GM21390 (cell line): ENCODE measurements at regions not wholly inside any gene's neighbourhood (a gene's known extent, or its start where the extent isn't known, plus 50 kb on each side); places are given as distances from the start of the nearest gene placed in this dataset.
"Not testable (repeated sequence)": the region's sequence is repeated elsewhere in the genome, so short reads cannot be mapped to it uniquely, and the experiment has no call there.

Experiments used
- ATAC-seq: cut with Tn5 transposase; IDR thresholded peaks from one replicate; pipeline ENCODE4 v1.9.1; 2021; ENCODE audit not compliant: unreplicated experiment

DNA sequence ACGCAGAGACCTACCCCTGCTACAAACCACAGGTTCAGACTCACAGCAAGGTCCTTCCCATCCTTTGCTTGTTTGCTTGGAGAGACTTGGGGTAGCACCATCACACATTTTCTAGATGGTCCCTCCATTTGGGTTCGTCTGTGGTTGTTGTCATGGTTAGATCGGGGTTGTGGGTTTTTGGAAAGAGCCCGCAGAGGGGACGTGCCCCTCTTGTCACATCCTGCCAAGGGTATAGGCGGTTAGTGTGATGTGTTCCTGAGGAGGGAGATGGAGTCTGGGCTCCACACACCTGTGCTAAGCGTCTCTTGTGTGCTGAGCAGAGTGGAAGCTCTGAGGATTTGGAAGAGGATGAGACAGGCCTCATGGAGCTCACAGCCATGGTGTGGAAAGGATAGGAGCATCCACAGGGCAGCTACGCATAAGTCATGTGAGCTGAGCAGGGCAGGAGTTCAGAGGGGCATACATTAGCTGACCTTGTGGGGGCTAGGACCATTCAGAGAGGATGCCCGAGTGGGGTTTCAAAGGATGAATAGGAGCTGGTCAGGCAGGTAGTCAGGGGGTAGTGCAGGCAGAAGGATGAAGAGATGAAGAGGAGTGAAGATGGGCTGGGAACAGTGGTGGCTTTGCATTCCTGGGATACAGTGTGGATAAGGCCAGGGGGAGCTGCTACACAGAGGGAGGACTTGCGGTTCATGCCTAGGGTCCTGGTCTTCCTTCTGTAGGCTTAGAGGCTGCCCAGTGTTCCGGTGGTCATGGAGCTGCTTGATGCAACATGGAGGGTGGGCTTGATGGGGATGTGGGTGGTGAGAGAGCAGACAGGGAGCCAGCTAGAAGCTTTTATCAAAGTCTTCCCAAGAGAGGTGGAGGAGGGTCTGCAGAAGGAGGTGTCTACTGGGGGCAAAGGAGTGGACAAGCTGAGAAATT lies 62.9 kb downstream of the ACKR3 start:
- no peak for ATAC-seq

DNA sequence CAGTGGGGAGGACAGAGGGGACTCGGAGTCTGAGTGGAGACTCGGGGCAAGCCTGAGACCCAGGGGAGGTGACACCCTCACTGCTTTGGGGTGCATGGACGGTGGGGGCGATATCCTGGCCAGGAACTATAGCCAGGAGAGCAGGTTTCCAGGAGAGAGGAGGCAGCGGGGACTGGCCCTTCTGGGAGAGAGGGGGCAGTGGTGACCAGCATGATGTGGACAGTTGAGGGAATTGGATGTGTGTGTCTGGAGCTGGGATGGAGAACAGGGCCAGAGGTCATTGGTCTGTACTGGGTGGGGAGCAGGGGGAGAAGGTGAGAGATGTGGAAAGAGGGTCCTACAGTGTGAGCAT lies 63.6 kb downstream of the ACKR3 start:
- ATAC-seq: no peak

DNA sequence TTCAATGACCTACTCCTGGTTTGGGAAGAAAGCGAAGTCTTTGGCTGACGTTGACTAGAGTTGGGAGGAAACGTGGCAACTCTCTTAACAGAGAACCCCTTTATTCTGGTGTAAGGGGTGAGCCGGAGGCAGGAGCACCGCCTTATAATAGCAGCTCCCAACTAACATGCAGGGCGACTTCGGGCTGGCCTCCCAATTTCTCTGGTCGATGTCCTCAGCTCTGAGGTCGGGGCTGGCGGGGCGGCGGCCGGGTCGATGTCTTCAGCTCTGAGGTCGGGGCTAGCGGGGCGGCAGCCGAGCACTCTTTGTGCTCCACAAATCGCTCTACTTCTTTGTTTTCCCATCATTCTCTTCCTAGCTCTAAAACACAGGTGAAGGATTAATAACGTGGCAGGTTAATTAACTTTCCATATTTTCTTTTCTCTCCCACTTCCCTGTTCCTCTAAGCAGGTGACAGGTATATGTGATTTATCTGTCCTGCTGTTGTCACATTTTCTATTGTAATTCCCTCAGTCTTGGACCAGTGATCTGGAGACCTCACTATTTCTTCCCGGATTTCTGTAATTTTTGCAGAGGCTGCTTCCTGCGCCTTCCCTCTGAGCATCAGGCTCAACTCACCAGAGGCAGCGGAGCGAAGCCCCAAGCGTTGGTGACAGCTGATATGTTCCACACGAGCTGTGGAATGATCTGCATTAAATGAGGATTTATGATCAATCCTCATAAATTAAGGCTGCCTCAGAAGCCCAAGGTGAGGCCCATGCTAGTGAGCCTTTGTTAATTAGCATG lies 64.3 kb downstream of the ACKR3 start:
- no peak for ATAC-seq

DNA sequence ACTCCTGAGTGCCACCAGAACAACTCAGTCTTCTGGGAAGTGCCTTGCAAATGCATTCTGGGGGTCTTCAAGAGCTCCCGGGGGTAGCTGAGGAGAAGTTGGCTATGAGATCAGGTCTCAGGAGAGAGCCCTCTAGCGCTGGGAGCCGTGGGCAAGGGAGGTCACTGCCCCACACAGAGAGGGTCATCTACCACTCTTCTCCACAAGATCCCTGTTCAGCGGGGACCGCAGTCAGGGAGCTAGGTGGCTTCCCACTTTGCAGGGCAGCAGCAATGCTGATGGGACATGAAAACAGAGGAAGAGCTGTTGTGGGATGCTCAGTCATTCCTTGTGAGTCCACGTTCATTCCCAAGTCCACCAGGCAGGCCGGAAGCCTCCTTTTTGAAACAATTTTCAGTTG lies 66.6 kb downstream of the ACKR3 start:
- no peak for ATAC-seq

DNA sequence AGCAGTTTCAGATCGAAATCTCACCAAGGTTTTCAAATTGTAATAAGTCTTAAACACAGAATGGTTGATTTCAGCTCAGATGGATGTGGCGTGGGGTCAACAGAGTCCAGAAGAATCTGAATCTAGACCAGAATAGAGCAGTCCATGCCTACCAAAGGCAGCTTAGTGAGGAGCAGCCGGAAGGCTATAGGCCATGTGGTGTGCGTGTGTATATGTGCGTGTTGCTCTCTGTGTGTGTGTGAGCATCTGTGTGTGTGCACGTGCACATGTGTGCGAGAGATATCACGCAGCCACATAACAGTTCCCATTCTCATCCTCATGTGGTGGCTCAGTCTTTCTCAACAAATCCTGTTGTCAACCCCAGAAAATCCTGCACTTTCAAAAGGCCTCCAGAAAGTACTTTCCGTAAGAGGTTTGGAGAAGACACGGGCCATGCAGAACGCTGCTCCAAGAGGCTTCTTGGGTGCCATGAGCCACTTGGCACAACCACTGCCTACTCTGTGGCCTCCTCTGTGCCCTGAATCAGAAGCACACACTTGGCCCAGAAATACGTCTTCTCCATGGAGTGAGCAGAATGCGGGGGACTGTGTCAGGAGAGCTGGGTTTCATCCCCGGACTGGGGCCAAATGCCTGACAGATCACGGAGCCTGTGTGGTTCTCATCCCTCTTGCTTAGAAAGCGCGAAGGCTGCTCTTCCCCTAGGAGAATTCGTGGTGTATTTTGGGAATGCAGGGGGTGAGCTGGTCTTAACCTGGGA lies 67.3 kb downstream of the ACKR3 start:
- no peak for ATAC-seq

DNA sequence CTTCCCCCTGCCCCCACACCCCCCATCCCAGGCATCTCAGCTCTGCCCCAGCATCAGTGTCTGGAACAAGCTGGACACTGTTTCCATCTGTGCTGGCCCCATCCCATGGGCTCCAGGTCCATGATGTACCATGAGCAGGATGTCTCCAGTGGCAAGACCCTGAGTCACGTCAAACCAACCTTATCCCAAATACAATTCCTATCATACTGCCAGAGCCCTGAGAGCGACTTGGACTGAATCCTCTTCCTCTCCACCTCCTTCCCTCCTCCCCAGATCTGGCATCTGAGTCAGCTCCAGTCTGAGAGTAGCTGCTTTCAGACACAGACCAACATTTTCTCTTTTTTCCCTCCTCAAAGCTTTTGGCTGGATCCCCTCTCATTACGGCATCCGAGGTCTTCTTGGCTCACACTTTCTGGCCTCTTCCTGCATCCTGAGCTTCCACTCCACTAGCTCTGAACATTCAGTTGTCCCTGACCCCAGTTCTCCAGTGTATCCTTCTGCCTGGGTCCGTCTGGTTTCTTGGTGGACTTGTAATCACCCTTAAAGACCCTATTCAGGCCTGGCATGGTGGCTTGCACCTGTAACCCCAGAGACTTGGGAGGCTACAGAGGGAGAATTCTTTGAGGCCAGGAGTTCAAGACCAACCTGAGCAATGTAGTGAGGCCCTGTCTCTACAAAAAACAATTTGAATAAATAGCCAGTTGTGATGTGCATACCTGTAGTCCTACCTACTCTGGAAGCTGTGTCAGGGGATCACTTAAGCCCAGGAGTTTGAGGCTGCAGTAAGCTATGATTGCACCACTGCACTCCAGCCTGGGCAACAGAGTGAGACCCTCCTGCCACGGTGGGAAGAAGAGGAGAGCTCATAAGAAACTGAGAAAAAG lies 68.3 kb downstream of the ACKR3 start:
- ATAC-seq: no peak

DNA sequence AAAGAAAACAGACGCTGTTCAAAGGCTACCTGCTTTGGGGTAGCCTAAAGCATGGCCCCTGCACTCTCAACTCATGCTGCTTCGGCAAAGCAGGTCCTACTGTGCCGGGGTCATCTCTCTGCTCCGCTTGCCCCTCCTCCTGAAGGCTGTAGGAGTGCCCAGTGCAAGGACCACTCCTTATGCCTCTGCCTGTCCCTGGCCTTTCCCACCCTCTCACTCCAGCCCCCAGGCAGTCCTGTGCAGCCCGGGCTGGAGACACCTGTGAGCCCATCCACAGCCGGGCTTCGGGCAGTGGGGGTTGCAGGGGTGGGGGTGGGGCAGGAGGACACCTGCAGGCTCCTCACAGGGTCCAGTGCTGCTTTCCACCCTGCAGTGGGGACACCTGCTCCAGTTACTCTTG lies 69.1 kb downstream of the ACKR3 start:
- no peak for ATAC-seq

DNA sequence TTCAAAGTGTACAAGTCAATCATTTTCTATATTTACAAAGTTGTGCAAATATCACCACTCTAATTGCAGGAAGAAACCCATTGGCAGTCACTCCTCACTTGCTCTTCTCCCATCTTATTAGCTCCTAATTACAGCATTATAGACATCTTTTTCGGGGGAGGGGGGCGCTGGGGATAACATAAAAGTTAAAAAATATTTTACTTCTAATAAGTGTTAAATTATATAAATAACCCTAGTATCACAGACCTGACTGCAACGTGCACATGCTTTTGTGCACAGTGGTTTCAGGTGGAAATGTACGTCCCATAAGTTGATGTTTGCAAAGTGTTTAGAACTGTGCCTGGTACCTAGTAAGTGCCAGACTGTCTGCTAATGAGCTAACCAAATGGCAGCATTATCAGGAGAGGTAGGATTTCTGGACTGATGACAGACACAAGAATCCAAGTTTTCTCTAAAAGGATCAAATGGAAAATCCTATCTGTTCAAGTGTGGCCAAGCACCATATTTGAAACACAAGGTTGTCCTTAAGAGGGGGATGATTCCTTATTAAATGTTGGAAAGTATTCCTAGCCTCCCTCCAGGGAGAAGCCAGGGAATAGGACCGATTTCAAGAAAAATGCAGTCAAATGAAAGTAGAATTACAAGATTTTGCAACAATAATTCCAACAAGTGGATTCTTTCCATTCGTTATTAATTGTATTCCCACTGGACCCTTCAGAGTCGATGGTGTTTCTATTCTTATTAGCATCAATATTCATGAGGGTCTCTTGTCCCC lies 70.0 kb downstream of the ACKR3 start:
- ATAC-seq: no peak

DNA sequence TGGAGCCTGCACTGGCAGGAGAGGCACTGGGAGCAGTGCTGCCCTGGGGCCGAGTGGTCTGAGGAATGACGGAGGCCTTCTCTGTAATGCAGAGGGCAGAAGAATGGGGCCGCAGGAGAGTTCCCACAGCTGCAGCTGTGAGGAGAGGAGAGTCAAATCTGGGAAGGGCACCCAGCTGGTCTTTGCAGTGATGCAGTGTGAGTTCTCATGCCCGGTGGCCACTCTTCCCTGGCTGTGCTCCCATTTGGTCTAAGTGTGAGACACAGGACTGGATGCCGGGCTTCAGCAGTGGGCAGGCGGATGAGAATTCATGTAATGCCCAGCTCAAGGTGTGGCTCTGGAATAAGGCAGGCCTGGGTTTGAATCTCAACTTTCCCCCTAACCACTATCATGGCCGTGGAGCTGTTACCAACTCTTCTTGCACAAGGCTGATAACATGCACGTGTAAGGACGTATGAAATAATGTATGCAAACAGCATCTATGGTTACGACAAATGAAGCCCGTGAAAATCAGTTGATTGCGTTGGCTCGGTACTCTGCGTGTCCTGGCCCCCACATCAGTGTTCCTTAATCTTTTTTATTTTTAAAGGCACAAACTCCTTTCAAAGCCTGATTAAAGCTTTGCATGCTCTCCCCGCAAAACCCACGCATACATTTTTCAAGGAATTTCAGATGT lies 71.6 kb downstream of the ACKR3 start:
- no peak for ATAC-seq

DNA sequence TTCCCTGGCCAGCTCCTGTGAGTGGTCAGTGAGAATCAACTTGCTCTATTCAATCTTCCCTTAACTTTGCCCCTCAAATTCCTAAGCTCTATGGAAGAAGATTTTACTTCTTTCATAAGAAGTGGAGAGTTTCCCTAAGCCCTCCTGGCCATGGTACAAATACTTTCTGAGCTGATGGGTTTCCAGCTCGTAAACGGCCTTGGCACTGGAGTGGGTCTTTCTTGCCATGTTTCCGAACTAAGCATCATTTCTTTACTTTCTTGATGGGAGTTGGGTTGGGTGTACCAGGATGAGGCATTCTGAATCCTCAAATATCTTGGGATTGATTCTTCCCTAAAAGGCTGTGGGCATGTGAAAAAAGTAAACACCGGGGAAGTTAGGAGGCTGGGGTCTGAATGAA lies 72.5 kb downstream of the ACKR3 start:
- no peak for ATAC-seq

DNA sequence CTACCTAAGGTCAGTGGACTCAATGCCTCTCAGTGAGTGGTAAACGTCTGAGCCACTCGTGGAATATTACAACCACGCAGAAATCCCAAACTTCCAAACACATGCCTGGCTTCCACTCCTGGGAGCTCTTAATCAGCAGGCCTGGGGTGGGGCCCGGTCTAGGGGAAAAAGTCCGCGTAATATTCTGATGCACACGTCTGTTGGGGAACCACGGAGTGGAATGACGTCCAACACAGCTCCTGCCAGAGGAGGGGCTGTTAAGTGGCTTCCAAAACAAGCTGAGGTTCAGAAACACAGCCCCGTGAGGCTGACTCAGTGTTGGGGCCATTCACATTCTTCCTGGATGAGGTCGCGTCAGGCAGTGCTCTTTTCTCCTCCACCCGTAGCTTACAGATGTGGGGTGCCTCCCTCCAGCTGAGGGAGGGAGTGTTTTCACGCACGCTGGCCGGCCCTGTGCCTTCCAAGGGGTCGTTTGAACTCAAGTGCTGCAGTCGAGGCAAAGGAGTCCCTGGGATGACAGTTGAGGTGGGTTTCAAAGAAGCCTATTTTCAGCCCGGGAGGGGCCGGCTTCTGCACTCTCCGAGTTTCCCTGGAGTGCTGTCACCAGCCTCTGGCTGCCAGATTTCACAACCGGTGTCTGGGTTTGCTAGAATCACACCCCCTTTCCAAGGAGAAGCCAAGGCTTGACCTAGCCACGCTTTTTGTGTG lies 73.1 kb downstream of the ACKR3 start:
- no peak for ATAC-seq

DNA sequence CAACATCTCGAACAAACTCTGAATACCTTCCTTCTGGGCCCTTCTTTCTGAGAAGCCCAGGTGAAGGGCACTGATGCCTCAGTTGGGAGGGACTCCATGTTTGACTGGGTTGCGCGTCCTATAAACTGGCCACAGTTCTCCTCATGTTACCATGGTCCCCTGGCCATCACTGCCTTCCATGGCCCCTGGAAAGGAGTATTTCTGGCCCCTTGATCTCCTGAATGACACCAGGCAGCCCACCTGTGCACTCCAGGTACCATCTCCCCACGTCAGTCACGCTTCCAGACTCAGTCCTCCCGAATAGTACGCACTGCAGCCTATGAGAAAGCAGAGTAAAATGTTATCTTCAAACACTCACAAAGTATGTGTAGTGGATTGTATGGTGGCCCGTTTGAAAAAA lies 73.9 kb downstream of the ACKR3 start:
- no peak for ATAC-seq

DNA sequence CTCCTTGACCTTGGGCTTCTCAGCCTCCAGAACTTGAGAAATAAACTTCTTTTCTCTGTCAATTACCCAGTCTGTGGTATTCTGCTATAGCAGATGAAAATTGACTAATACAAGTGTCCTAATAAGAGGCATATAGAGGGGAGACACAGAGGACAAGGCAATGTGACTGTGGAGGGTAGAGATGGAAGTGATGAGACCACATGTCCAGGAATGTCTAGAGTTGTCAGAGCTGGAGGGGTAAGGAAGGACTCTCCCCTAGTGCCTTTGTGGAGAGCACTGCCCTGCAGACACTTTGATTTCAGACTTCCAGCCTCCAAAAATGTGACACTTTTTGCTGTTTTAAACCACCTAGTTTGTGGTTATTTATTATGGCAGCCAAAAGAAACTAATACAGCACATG lies 74.4 kb downstream of the ACKR3 start:
- ATAC-seq: no peak

DNA sequence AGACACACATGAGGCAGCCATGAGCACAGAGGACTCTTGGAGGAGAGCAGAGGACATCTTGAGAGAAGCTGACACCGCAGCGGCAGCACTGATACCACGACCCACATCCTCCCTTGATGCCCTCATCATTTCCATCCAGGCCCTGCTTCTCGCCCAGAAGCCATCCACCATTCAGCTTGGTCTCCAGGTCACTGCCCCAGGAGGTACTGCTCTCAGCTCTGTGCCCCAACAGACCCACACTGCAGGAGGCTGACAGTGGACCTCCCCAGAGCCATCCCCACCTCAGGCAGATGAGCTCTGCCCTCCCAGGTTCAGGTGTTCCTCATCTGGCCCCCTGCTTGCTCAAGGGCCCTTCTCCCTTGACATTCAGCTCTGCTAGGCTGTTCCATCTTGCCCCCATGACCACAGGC lies 74.9 kb downstream of the ACKR3 start:
- no peak for ATAC-seq

DNA sequence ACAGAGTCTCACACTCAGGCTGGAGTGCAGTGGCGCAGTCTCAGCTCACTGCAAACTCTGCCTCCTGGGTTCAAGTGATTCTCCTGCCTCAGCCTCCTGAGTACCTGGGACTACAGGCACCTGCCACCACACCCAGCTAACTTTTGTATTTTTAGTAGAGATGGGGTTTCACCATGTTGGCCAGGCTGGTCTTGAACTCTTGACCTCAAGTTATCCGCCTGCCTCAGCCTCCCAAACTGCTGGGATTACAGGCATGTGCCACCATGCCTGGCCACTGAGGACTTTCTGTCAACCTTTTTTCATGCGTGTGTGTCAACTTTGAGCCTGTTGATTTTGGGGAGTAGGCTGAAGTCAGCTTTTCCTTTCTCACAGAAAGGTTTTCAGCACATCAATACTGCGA lies 75.5 kb downstream of the ACKR3 start:
- ATAC-seq: not testable (repeated sequence)

DNA sequence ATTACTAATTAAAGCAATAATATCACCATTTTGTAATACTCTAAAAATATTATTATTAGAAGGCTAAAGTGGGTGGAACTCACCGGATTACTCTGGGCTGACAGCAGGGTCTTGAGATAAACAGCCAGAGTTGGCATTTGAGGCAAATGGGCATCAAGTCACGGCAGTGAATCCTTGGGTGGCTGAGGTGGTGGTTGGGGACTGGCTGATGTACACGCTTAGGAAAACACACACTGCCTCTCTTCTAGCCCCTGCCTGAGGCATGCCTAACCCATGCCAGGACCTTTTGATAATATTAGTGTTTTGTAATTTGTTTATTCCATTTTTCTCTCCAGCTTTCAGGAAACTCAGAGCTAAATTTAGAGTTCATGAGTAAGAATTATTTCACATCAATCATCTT lies 76.8 kb downstream of the ACKR3 start:
- ATAC-seq: no peak

DNA sequence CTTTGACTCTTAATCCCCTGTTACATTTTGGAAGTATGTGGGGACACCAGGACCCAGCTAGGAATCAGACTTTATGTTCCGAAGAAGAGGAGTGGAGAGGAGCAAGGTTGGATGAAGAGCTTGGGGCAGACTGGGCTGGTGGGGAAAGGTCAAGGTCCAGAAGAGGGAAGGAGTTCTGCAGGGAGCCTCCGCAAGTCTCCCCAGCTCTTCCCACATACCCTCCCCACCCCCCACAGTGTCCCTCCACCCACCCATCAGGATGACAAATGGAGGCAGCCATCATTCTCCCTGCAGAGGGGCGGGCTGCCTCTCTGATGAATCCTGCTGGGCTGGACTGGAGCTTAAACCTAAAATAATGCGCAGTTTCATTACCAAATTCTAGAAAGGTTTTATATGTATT lies 77.2 kb downstream of the ACKR3 start:
- no peak for ATAC-seq

DNA sequence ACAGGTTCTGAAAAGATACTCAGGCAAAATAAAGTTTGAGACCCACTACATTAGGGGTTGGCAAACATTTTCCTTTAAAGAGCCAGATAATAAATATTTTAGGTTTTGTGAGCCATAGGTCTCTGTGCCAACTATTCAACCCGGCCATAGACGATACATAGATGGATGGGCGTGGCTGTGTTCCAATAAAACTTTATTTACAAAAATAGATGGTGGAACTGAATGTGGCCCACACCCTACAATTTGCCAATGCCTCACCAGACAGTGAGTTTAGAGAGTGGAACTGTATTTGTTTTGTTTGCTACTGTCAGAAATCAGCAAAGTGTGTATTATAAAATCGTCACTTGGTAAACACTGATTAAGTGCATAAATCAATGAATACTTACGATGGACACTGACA lies 78.0 kb downstream of the ACKR3 start:
- no peak for ATAC-seq

DNA sequence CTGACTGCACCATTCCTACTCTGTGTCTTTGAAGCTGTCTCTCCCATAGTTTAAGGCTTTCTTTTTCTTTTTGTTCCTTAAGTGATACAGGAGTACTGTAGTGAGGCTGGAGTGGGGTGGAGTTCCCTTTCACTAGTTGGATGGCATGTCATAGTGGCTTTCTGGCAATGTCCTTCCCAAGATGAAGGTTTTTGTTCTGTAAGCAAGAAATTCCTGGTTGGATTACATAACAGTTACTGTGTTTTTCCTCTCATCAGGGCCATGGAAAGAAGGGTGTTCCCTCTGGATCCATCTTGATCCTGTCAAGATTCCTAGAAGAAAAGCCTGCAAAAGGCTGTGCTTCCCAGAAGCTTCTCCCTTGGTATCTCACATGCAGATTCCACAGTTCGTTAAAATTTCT lies 84.2 kb downstream of the ACKR3 start:
- no peak for ATAC-seq
